ENCODE measurements at regions not wholly inside any gene's neighbourhood (a gene's known extent, or its start where the extent isn't known, plus 50 kb on each side); places are given as distances from the start of the nearest gene placed in this dataset.

- TF ChIP-seq SIX5 (IDR thresholded peaks at IDR 0.05; ENCODE audit: borderline replicate concordance in 1 of 2, insufficient read depth in 1 of 2, low read depth in 1 of 2, low read length in 2 of 2) (no peak), MYNN (IDR thresholded peaks at IDR 0.05) (no peak), MYNN (CRISPR knock-in tag; IDR thresholded peaks at IDR 0.05) (no peak), ZNF121 (CRISPR knock-in tag; conservative IDR thresholded peaks at IDR 0.05) (no peak), EHMT2 (IDR thresholded peaks at IDR 0.05) (no peak), CBX3 (IDR thresholded peaks at IDR 0.05; ENCODE audit: borderline replicate concordance in 1 of 2, low read length in 2 of 2) (no peak)
Measured at GRCh38 chr7:54278847-54279246, 263.3 kb upstream of the VSTM2A start.
